ENCODE measurements at regions not wholly inside any gene's neighbourhood (a gene's known extent, or its start where the extent isn't known, plus 50 kb on each side); places are given as distances from the start of the nearest gene placed in this dataset.

DNA sequence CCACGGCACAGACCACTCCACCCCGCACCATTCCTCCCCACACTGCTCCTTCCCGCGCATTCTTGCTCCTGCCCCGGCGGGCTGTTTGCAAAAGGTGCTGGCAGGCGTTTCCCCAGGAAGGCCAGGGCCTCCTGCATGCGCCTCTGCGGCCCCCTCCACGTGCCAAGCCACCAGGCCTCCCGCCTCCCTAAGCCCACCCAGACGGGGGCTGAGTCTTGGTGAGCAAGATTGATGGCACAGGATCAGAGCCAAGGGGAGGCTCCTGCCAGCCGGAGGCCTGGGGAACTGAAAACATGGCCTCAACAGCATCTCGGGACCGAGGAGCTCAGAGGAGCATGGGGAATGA lies 328.3 kb upstream of the DIO3 start:
- Histone ChIP-seq H3K9me3 (replicated peaks; ENCODE audit: control insufficient read depth, low read depth, low read length) (no peaks in the 10 kb centered on the region), H3K27me3 (ENCODE audit: control insufficient read depth, insufficient read depth, low read length) (peaks cover 4% of the 10 kb centered on the region), H3K36me3 (ENCODE audit: control insufficient read depth, insufficient read depth, low read length) (no peaks in the 10 kb centered on the region), H3K4me3 (ENCODE audit: low read length) (no peak overlapping the region), H3K4me1 (ENCODE audit: control insufficient read depth, insufficient read depth, low read length) (peaks cover 41% of the 10 kb centered on the region), H3K27ac (ENCODE audit: low read length) (no peak overlapping the region)
- WGBS (ENCODE audit: insufficient coverage) = 31% methylated on average over 10 of the region's 15 CpGs
- DNase-seq = no peak

DNA sequence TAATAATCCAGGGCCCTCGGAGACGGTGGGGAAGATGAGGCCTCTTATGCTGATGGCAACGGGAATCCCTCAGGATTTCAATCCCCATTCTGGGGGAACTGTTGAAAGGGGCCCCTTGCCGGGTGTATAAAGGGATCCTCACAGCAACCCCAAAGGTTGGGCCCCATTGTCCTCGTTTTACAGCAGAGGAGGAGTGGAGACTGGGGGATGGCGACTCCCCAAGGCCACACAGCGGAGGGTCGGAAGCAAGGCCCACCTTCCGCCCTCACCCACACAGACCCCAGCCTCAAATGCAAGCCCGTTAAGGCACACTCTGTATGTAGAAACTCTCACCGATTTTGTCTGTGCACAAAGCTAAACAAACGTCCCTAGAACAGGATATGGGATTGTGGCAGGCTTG lies 327.9 kb upstream of the DIO3 start:
- DNase-seq = no peak
- peaks cover 4% of the 10 kb centered on the region for H3K27me3 ChIP-seq (ENCODE audit: control insufficient read depth, insufficient read depth, low read length)
- peaks cover 37% of the 10 kb centered on the region for H3K4me1 ChIP-seq (ENCODE audit: control insufficient read depth, insufficient read depth, low read length)
- H3K4me3 ChIP-seq (ENCODE audit: low read length) = no peak overlapping the region
- no CpG with 5 or more reads among the region's 12 CpGs for WGBS (ENCODE audit: insufficient coverage)
- no peak overlapping the region for H3K27ac ChIP-seq (ENCODE audit: low read length)
- H3K9me3 ChIP-seq (replicated peaks; ENCODE audit: control insufficient read depth, low read depth, low read length) = no peaks in the 10 kb centered on the region
- no peaks in the 10 kb centered on the region for H3K36me3 ChIP-seq (ENCODE audit: control insufficient read depth, insufficient read depth, low read length)

GRCh38 chr14:101233808-101234207 lies 327.5 kb upstream of the DIO3 start:
- H3K4me3 ChIP-seq (ENCODE audit: low read length) = no peak overlapping the region
- peaks cover 4% of the 10 kb centered on the region for H3K27me3 ChIP-seq (ENCODE audit: control insufficient read depth, insufficient read depth, low read length)
- H3K36me3 ChIP-seq (ENCODE audit: control insufficient read depth, insufficient read depth, low read length) = no peaks in the 10 kb centered on the region
- DNase-seq = no peak
- no peaks in the 10 kb centered on the region for H3K9me3 ChIP-seq (replicated peaks; ENCODE audit: control insufficient read depth, low read depth, low read length)
- peaks cover 35% of the 10 kb centered on the region for H3K4me1 ChIP-seq (ENCODE audit: control insufficient read depth, insufficient read depth, low read length)
- H3K27ac ChIP-seq (ENCODE audit: low read length) = no peak overlapping the region
- WGBS (ENCODE audit: insufficient coverage) = 75% methylated on average over 3 of the region's 7 CpGs

- Histone ChIP-seq H3K9me3 (replicated peaks; ENCODE audit: control insufficient read depth, low read depth, low read length) (no peaks in the 10 kb centered on the region), H3K36me3 (ENCODE audit: control insufficient read depth, insufficient read depth, low read length) (no peaks in the 10 kb centered on the region), H3K27me3 (ENCODE audit: control insufficient read depth, insufficient read depth, low read length) (peaks cover 4% of the 10 kb centered on the region), H3K4me1 (ENCODE audit: control insufficient read depth, insufficient read depth, low read length) (peaks cover 32% of the 10 kb centered on the region), H3K27ac (ENCODE audit: low read length) (no peak overlapping the region), H3K4me3 (ENCODE audit: low read length) (no peak overlapping the region)
- no peak for DNase-seq
- WGBS (ENCODE audit: insufficient coverage) = 70% methylated on average over 22 of the region's 23 CpGs
Observed at GRCh38 chr14:101234244-101234937, 326.9 kb upstream of the DIO3 start.

- 83% methylated on average over 12 of the region's 12 CpGs for WGBS (ENCODE audit: insufficient coverage)
- H3K4me3 ChIP-seq (ENCODE audit: low read length) = no peak overlapping the region
- peaks cover 32% of the 10 kb centered on the region for H3K4me1 ChIP-seq (ENCODE audit: control insufficient read depth, insufficient read depth, low read length)
- H3K27me3 ChIP-seq (ENCODE audit: control insufficient read depth, insufficient read depth, low read length) = peaks cover 4% of the 10 kb centered on the region
- no peak for DNase-seq
- no peak overlapping the region for H3K27ac ChIP-seq (ENCODE audit: low read length)
- H3K9me3 ChIP-seq (replicated peaks; ENCODE audit: control insufficient read depth, low read depth, low read length) = no peaks in the 10 kb centered on the region
- H3K36me3 ChIP-seq (ENCODE audit: control insufficient read depth, insufficient read depth, low read length) = no peaks in the 10 kb centered on the region
Observed at GRCh38 chr14:101234999-101235334, 326.3 kb upstream of the DIO3 start.

DNA sequence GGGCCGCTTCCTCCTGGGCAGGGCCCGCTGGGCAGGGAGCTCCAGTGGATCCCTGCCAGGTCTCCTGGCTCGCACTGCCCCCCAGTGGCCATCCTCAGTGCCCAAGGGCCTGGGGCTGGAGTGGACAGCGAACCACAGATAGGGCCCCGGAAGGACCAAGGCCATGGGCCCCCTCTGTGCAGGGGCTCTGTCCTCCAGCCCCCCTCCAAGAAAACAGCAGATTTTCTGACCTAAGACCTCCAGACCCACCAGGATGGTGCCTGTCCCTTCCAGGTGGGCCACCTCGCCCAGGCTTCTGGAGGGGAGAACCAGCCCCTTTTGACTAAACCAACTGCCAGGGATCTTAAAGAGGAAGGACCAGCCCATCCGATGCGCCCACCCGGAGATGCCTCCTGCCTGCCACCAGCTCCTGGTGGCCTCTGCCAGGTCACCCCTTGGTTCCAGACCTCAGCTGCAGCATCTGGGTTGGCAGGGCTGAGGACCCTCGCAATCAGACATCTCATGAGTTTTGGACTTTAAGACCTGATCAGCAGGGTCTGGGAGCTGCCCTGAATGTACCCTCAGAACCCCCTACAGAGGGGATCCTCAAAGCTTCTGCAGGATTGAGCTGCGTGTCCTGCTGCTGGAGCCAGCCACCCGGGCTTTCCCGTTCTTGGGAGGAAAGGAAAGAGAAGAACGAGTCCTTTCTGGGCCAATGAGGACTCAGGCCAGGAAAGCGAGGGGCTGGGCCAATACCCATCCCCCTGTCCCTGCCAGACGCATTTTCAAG lies 325.8 kb upstream of the DIO3 start:
- DNase-seq = no peak
- 69% methylated on average over 9 of the region's 16 CpGs for WGBS (ENCODE audit: insufficient coverage)
- Histone ChIP-seq H3K4me3 (ENCODE audit: low read length) (no peak overlapping the region), H3K27ac (ENCODE audit: low read length) (no peak overlapping the region), H3K27me3 (ENCODE audit: control insufficient read depth, insufficient read depth, low read length) (peaks cover 4% of the 10 kb centered on the region), H3K4me1 (ENCODE audit: control insufficient read depth, insufficient read depth, low read length) (peaks cover 32% of the 10 kb centered on the region), H3K36me3 (ENCODE audit: control insufficient read depth, insufficient read depth, low read length) (no peaks in the 10 kb centered on the region), H3K9me3 (replicated peaks; ENCODE audit: control insufficient read depth, low read depth, low read length) (no peaks in the 10 kb centered on the region)

DNA sequence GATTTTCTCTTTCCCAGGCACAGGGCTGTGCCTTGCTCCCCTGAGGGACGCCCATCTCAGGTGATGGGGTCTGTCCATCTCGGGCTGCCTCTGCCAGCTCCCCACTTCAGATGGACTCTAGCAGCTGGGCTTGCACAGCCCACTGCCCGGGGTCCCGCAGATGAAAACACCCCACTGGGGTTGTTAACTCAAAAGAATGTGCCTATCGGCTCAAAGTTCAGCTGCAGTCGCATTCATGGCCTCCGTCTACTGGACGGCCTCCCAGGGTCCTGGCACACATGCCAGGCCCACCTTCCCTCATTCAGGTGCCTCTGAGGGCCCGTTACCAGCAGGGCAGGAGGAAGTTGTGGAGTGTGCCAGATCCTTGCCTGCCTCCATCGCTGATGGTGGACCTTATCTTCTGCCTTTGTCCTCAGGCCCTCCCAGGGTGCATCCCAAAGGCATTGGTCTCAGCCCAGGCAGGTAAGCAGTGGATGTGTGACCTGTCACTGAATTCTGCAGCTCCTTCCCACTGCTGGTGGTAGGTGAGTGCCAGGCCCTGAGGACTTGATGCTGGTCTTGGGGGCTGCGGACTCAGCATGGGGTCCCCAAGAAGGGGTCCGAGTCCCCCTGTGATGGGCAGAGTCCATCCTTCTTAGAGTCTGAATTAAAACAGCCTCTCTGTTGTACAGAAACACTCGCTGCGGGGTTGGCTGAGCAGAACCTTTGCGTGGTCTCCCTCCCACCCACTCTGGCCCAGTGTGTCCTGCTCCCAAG lies 324.6 kb upstream of the DIO3 start:
- Histone ChIP-seq H3K27ac (ENCODE audit: low read length) (no peak overlapping the region), H3K36me3 (ENCODE audit: control insufficient read depth, insufficient read depth, low read length) (no peaks in the 10 kb centered on the region), H3K27me3 (ENCODE audit: control insufficient read depth, insufficient read depth, low read length) (peaks cover 4% of the 10 kb centered on the region), H3K9me3 (replicated peaks; ENCODE audit: control insufficient read depth, low read depth, low read length) (no peaks in the 10 kb centered on the region), H3K4me1 (ENCODE audit: control insufficient read depth, insufficient read depth, low read length) (peaks cover 32% of the 10 kb centered on the region), H3K4me3 (ENCODE audit: low read length) (no peak overlapping the region)
- no peak for DNase-seq
- 88% methylated on average over 13 of the region's 15 CpGs for WGBS (ENCODE audit: insufficient coverage)

- Histone ChIP-seq H3K4me3 (ENCODE audit: low read length) (no peak overlapping the region), H3K36me3 (ENCODE audit: control insufficient read depth, insufficient read depth, low read length) (no peaks in the 10 kb centered on the region), H3K9me3 (replicated peaks; ENCODE audit: control insufficient read depth, low read depth, low read length) (no peaks in the 10 kb centered on the region), H3K4me1 (ENCODE audit: control insufficient read depth, insufficient read depth, low read length) (peaks cover 30% of the 10 kb centered on the region), H3K27ac (ENCODE audit: low read length) (no peak overlapping the region), H3K27me3 (ENCODE audit: control insufficient read depth, insufficient read depth, low read length) (peaks cover 4% of the 10 kb centered on the region)
- DNase-seq = no peak
- WGBS (ENCODE audit: insufficient coverage) = 71% methylated on average over 8 of the region's 9 CpGs
Observed at GRCh38 chr14:101237252-101237616, 324.1 kb upstream of the DIO3 start.

DNA sequence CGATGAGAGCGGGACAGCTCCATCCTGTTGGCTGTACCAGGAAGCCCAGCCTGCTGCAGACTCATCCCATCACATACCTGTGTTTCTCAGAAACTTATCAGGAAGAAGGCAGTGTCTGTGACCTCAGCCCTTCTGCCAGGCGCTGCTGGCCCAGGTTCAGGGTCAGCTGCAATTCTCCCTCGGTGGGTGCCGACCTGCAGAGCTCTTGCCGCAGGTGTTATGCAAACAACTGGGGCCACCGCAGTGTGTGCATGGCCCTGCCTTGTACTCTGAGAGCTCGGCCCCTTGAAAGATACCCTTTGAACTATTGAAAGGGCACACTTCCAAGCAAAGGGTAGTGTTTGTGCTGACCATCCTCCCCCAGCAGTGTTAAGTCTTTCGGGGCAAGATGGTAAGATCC lies 322.2 kb upstream of the DIO3 start:
- Histone ChIP-seq H3K27me3 (ENCODE audit: control insufficient read depth, insufficient read depth, low read length) (peaks cover 9% of the 10 kb centered on the region), H3K36me3 (ENCODE audit: control insufficient read depth, insufficient read depth, low read length) (no peaks in the 10 kb centered on the region), H3K4me1 (ENCODE audit: control insufficient read depth, insufficient read depth, low read length) (peaks cover 13% of the 10 kb centered on the region), H3K4me3 (ENCODE audit: low read length) (no peak overlapping the region), H3K9me3 (replicated peaks; ENCODE audit: control insufficient read depth, low read depth, low read length) (no peaks in the 10 kb centered on the region), H3K27ac (ENCODE audit: low read length) (no peak overlapping the region)
- WGBS (ENCODE audit: insufficient coverage) = 80% methylated on average over 9 of the region's 9 CpGs
- DNase-seq = no peak

DNA sequence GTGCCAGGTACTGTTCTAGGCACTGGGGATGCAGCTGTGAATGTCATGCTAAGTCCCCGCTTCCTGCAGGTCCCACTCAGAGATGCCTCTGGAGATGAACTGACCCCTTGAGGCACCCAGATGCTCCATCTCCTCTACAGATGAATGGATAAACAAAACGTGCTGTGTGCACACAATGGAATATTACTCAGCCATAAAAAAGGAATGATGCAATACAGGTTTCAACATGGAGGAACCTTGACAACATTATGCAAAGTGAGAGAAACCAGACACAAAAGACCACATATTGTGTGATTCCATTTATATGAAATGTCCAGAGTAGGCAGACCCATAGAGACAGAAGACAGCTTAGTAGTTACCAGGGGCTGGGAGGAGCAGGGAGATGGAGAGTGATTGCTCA lies 320.1 kb upstream of the DIO3 start:
- Histone ChIP-seq H3K4me1 (ENCODE audit: control insufficient read depth, insufficient read depth, low read length) (no peaks in the 10 kb centered on the region), H3K36me3 (ENCODE audit: control insufficient read depth, insufficient read depth, low read length) (no peaks in the 10 kb centered on the region), H3K27ac (ENCODE audit: low read length) (no peak overlapping the region), H3K9me3 (replicated peaks; ENCODE audit: control insufficient read depth, low read depth, low read length) (no peaks in the 10 kb centered on the region), H3K4me3 (ENCODE audit: low read length) (no peak overlapping the region), H3K27me3 (ENCODE audit: control insufficient read depth, insufficient read depth, low read length) (peaks cover 9% of the 10 kb centered on the region)
- 100% methylated on average over 1 of the region's 2 CpGs for WGBS (ENCODE audit: insufficient coverage)
- no peak for DNase-seq

Data from muscle of leg (tissue), 3 donors.